ENCODE measurements at regions not wholly inside any gene's neighbourhood (a gene's known extent, or its start where the extent isn't known, plus 50 kb on each side); places are given as distances from the start of the nearest gene placed in this dataset.

- Mint-ChIP-seq H3K27ac (no peak overlapping the region), H3K4me1 (ENCODE audit: low read depth) (no peaks in the 10 kb centered on the region), H3K27me3 (ENCODE audit: insufficient read depth) (no peaks in the 10 kb centered on the region), H3K9me3 (peaks cover 40% of the 10 kb centered on the region), H3K36me3 (ENCODE audit: low read depth) (no peaks in the 10 kb centered on the region), H3K4me3 (no peak overlapping the region)
- no peak for TF ChIP-seq CTCF (IDR thresholded peaks at IDR 0.05)
- DNase-seq, result no peak
Measured at GRCh38 chr2:14197293-14197692, 435.2 kb upstream of the LRATD1 start.

GRCh38 chr2:14199040-14199439 is 433.5 kb upstream of the LRATD1 start:
- Mint-ChIP-seq H3K27me3 (ENCODE audit: insufficient read depth) (no peaks in the 10 kb centered on the region), H3K4me1 (ENCODE audit: low read depth) (no peaks in the 10 kb centered on the region), H3K4me3 (no peak overlapping the region), H3K36me3 (ENCODE audit: low read depth) (no peaks in the 10 kb centered on the region), H3K9me3 (peaks cover 29% of the 10 kb centered on the region), H3K27ac (no peak overlapping the region)
- no peak for TF ChIP-seq CTCF (IDR thresholded peaks at IDR 0.05)
- no peak for DNase-seq

- TF ChIP-seq CTCF (IDR thresholded peaks at IDR 0.05), result no peak
- DNase-seq, result no peak
- Mint-ChIP-seq H3K27ac (no peak overlapping the region), H3K27me3 (ENCODE audit: insufficient read depth) (no peaks in the 10 kb centered on the region), H3K9me3 (peaks cover 35% of the 10 kb centered on the region), H3K4me3 (no peak overlapping the region), H3K36me3 (ENCODE audit: low read depth) (no peaks in the 10 kb centered on the region), H3K4me1 (ENCODE audit: low read depth) (no peaks in the 10 kb centered on the region)
Measured at GRCh38 chr2:14219306-14219705, 413.2 kb upstream of the LRATD1 start.

GRCh38 chr2:14220101-14220500 is 412.4 kb upstream of the LRATD1 start:
- H3K27ac Mint-ChIP-seq, result no peak overlapping the region
- DNase-seq, result no peak
- no peaks in the 10 kb centered on the region for H3K36me3 Mint-ChIP-seq (ENCODE audit: low read depth)
- H3K27me3 Mint-ChIP-seq (ENCODE audit: insufficient read depth), result no peaks in the 10 kb centered on the region
- no peak overlapping the region for H3K4me3 Mint-ChIP-seq
- no peak for TF ChIP-seq CTCF (IDR thresholded peaks at IDR 0.05)
- H3K9me3 Mint-ChIP-seq, result peaks cover 39% of the 10 kb centered on the region
- no peaks in the 10 kb centered on the region for H3K4me1 Mint-ChIP-seq (ENCODE audit: low read depth)

- Mint-ChIP-seq H3K36me3 (ENCODE audit: low read depth) (no peaks in the 10 kb centered on the region; the same call in 1 of the 2 replicates), H3K4me3 (no peak overlapping the region), H3K9me3 (peaks cover 43% of the 10 kb centered on the region), H3K27ac (no peak overlapping the region), H3K4me1 (ENCODE audit: low read depth) (no peaks in the 10 kb centered on the region), H3K27me3 (ENCODE audit: insufficient read depth) (no peaks in the 10 kb centered on the region)
- no peak for TF ChIP-seq CTCF (IDR thresholded peaks at IDR 0.05)
- no peak for DNase-seq
Measured at GRCh38 chr2:14221466-14221865, 411.1 kb upstream of the LRATD1 start.

GRCh38 chr2:14223576-14223975 is 408.9 kb upstream of the LRATD1 start:
- no peaks in the 10 kb centered on the region for H3K27me3 Mint-ChIP-seq (ENCODE audit: insufficient read depth)
- no peak for DNase-seq
- no peaks in the 10 kb centered on the region; the same call in 1 of the 2 replicates for H3K36me3 Mint-ChIP-seq (ENCODE audit: low read depth)
- TF ChIP-seq CTCF (IDR thresholded peaks at IDR 0.05), result no peak
- H3K9me3 Mint-ChIP-seq, result peaks cover 53% of the 10 kb centered on the region
- no peak overlapping the region for H3K27ac Mint-ChIP-seq
- H3K4me3 Mint-ChIP-seq, result no peak overlapping the region
- H3K4me1 Mint-ChIP-seq (ENCODE audit: low read depth), result no peaks in the 10 kb centered on the region
